ENCODE measurements at regions not wholly inside any gene's neighbourhood (a gene's known extent, or its start where the extent isn't known, plus 50 kb on each side); places are given as distances from the start of the nearest gene placed in this dataset.

GRCh38 chr14:61868846-61869245, 106.6 kb downstream of the SNAPC1 start:
- H3K27ac ChIP-seq (ENCODE audit: insufficient read depth in 1 of 2, low read depth in 1 of 2, low read length in 2 of 2, poor library complexity in 1 of 2, severe bottlenecking in 2 of 2), result no peak overlapping the region
- POLR2A ChIA-PET, result no interaction called here
- H3K4me1 ChIP-seq (ENCODE audit: control extremely low read depth in 1 of 4, control insufficient read depth in 4 of 4, insufficient read depth in 4 of 4, low read length in 3 of 4), result peaks cover 0 to 8% (median 1%) of the 10 kb centered on the region in 4 experiments
- H3K9me3 ChIP-seq (ENCODE audit: control extremely low read depth in 1 of 5, control insufficient read depth in 4 of 5, insufficient read depth in 2 of 5, low read depth in 1 of 5, low read length in 4 of 5), result peaks cover 0 to 16% (median 3%) of the 10 kb centered on the region in 5 experiments
- CTCF ChIA-PET, result no interaction called here
- no CpG with 5 or more reads among the region's 1 CpG for WGBS (ENCODE audit: insufficient coverage)
- H3K27me3 ChIP-seq (replicated peaks in 2 of 5; ENCODE audit: control insufficient read depth in 4 of 5, insufficient read depth in 5 of 5, low read length in 4 of 5), result no peaks in the 10 kb centered on the region
- H3K4me3 ChIP-seq (ENCODE audit: control insufficient read depth in 1 of 7, extremely low read depth in 1 of 7, insufficient read depth in 4 of 7, low read depth in 2 of 7, low read length in 6 of 7), result no peak overlapping the region
- no peak for DNase-seq
- no peaks in the 10 kb centered on the region for H3K36me3 ChIP-seq (ENCODE audit: control insufficient read depth in 4 of 4, insufficient read depth in 4 of 4, low read length in 3 of 4)

GRCh38 chr14:61870163-61870562, 107.9 kb downstream of the SNAPC1 start:
- WGBS (ENCODE audit: insufficient coverage), result no CpG with 5 or more reads among the region's 1 CpG
- POLR2A ChIA-PET, result no interaction called here
- Histone ChIP-seq H3K4me3 (ENCODE audit: control insufficient read depth in 1 of 7, extremely low read depth in 1 of 7, insufficient read depth in 4 of 7, low read depth in 2 of 7, low read length in 6 of 7) (no peak overlapping the region), H3K27ac (ENCODE audit: insufficient read depth in 1 of 2, low read depth in 1 of 2, low read length in 2 of 2, poor library complexity in 1 of 2, severe bottlenecking in 2 of 2) (no peak overlapping the region), H3K4me1 (ENCODE audit: control extremely low read depth in 1 of 4, control insufficient read depth in 4 of 4, insufficient read depth in 4 of 4, low read length in 3 of 4) (peaks cover 0 to 8% (median 1%) of the 10 kb centered on the region in 4 experiments), H3K27me3 (replicated peaks in 2 of 5; ENCODE audit: control insufficient read depth in 4 of 5, insufficient read depth in 5 of 5, low read length in 4 of 5) (no peaks in the 10 kb centered on the region), H3K36me3 (ENCODE audit: control insufficient read depth in 4 of 4, insufficient read depth in 4 of 4, low read length in 3 of 4) (no peaks in the 10 kb centered on the region), H3K9me3 (ENCODE audit: control extremely low read depth in 1 of 5, control insufficient read depth in 4 of 5, insufficient read depth in 2 of 5, low read depth in 1 of 5, low read length in 4 of 5) (peaks cover 0 to 16% (median 3%) of the 10 kb centered on the region in 5 experiments)
- peak in 1 of 3 donors; percentile 11 for DNase-seq
- CTCF ChIA-PET, result interaction anchor here (2.1 kb wide), 1 partner anchor 10 kb away, joined by 5 read pairs; no protein-coding TSS in a partner anchor

GRCh38 chr14:61872452-61872851, 110.2 kb downstream of the SNAPC1 start:
- no peak overlapping the region for H3K27ac ChIP-seq (ENCODE audit: insufficient read depth in 1 of 2, low read depth in 1 of 2, low read length in 2 of 2, poor library complexity in 1 of 2, severe bottlenecking in 2 of 2)
- no peak overlapping the region for H3K4me3 ChIP-seq (ENCODE audit: control insufficient read depth in 1 of 7, extremely low read depth in 1 of 7, insufficient read depth in 4 of 7, low read depth in 2 of 7, low read length in 6 of 7)
- DNase-seq, result peak in 2 of 3 donors; percentile 18 to 37
- H3K4me1 ChIP-seq (ENCODE audit: control extremely low read depth in 1 of 4, control insufficient read depth in 4 of 4, insufficient read depth in 4 of 4, low read length in 3 of 4), result peaks cover 0 to 8% (median 1%) of the 10 kb centered on the region in 4 experiments
- H3K27me3 ChIP-seq (replicated peaks in 2 of 5; ENCODE audit: control insufficient read depth in 4 of 5, insufficient read depth in 5 of 5, low read length in 4 of 5), result no peaks in the 10 kb centered on the region
- POLR2A ChIA-PET, result no interaction called here
- H3K9me3 ChIP-seq (ENCODE audit: control extremely low read depth in 1 of 5, control insufficient read depth in 4 of 5, insufficient read depth in 2 of 5, low read depth in 1 of 5, low read length in 4 of 5), result peaks cover 0 to 16% (median 3%) of the 10 kb centered on the region in 5 experiments
- WGBS (ENCODE audit: insufficient coverage), result no CpG with 5 or more reads among the region's 1 CpG
- CTCF ChIA-PET, result interaction anchor here (1.2 kb wide), 1 partner anchor 31 kb away, joined by 3 read pairs; no protein-coding TSS in a partner anchor
- H3K36me3 ChIP-seq (ENCODE audit: control insufficient read depth in 4 of 4, insufficient read depth in 4 of 4, low read length in 3 of 4), result no peaks in the 10 kb centered on the region

GRCh38 chr14:61875483-61875882, 113.3 kb downstream of the SNAPC1 start:
- Histone ChIP-seq H3K27me3 (replicated peaks in 2 of 5; ENCODE audit: control insufficient read depth in 4 of 5, insufficient read depth in 5 of 5, low read length in 4 of 5) (peaks cover 0 to 1% (median 0%) of the 10 kb centered on the region in 5 experiments), H3K9me3 (ENCODE audit: control extremely low read depth in 1 of 5, control insufficient read depth in 4 of 5, insufficient read depth in 2 of 5, low read depth in 1 of 5, low read length in 4 of 5) (peaks cover 0 to 8% (median 0%) of the 10 kb centered on the region in 5 experiments), H3K27ac (ENCODE audit: insufficient read depth in 1 of 2, low read depth in 1 of 2, low read length in 2 of 2, poor library complexity in 1 of 2, severe bottlenecking in 2 of 2) (no peak overlapping the region), H3K36me3 (ENCODE audit: control insufficient read depth in 4 of 4, insufficient read depth in 4 of 4, low read length in 3 of 4) (no peaks in the 10 kb centered on the region), H3K4me1 (ENCODE audit: control extremely low read depth in 1 of 4, control insufficient read depth in 4 of 4, insufficient read depth in 4 of 4, low read length in 3 of 4) (peaks cover 0 to 5% (median 0%) of the 10 kb centered on the region in 4 experiments), H3K4me3 (ENCODE audit: control insufficient read depth in 1 of 7, extremely low read depth in 1 of 7, insufficient read depth in 4 of 7, low read depth in 2 of 7, low read length in 6 of 7) (no peak overlapping the region)
- CTCF ChIA-PET, result interaction anchor here (0.6 kb wide), 1 partner anchor 249 kb away, joined by 3 read pairs; no protein-coding TSS in a partner anchor
- no peak for DNase-seq
- POLR2A ChIA-PET, result no interaction called here
- WGBS (ENCODE audit: insufficient coverage), result 86% methylated on average over 1 of the region's 1 CpG

GRCh38 chr14:61876362-61877034, 114.3 kb downstream of the SNAPC1 start:
- CTCF ChIA-PET, result interaction anchor here (0.6 kb wide), 1 partner anchor 248 kb away, joined by 3 read pairs; no protein-coding TSS in a partner anchor
- H3K4me1 ChIP-seq (ENCODE audit: control extremely low read depth in 1 of 4, control insufficient read depth in 4 of 4, insufficient read depth in 4 of 4, low read length in 3 of 4), result peaks cover 0 to 5% (median 0%) of the 10 kb centered on the region in 4 experiments
- peak in 2 of 3 donors; percentile 15 to 38 for DNase-seq
- POLR2A ChIA-PET, result no interaction called here
- peaks cover 0 to 1% (median 0%) of the 10 kb centered on the region in 5 experiments for H3K27me3 ChIP-seq (replicated peaks in 2 of 5; ENCODE audit: control insufficient read depth in 4 of 5, insufficient read depth in 5 of 5, low read length in 4 of 5)
- H3K27ac ChIP-seq (ENCODE audit: insufficient read depth in 1 of 2, low read depth in 1 of 2, low read length in 2 of 2, poor library complexity in 1 of 2, severe bottlenecking in 2 of 2), result no peak overlapping the region
- no peaks in the 10 kb centered on the region for H3K9me3 ChIP-seq (ENCODE audit: control extremely low read depth in 1 of 5, control insufficient read depth in 4 of 5, insufficient read depth in 2 of 5, low read depth in 1 of 5, low read length in 4 of 5)
- WGBS (ENCODE audit: insufficient coverage), result 59% methylated on average over 8 of the region's 8 CpGs
- no peak overlapping the region for H3K4me3 ChIP-seq (ENCODE audit: control insufficient read depth in 1 of 7, extremely low read depth in 1 of 7, insufficient read depth in 4 of 7, low read depth in 2 of 7, low read length in 6 of 7)
- no peaks in the 10 kb centered on the region for H3K36me3 ChIP-seq (ENCODE audit: control insufficient read depth in 4 of 4, insufficient read depth in 4 of 4, low read length in 3 of 4)

GRCh38 chr14:61877035-61877390, 114.8 kb downstream of the SNAPC1 start:
- CTCF ChIA-PET, result no interaction called here
- Histone ChIP-seq H3K4me3 (ENCODE audit: control insufficient read depth in 1 of 7, extremely low read depth in 1 of 7, insufficient read depth in 4 of 7, low read depth in 2 of 7, low read length in 6 of 7) (no peak overlapping the region), H3K27ac (ENCODE audit: insufficient read depth in 1 of 2, low read depth in 1 of 2, low read length in 2 of 2, poor library complexity in 1 of 2, severe bottlenecking in 2 of 2) (no peak overlapping the region), H3K36me3 (ENCODE audit: control insufficient read depth in 4 of 4, insufficient read depth in 4 of 4, low read length in 3 of 4) (no peaks in the 10 kb centered on the region), H3K27me3 (replicated peaks in 2 of 5; ENCODE audit: control insufficient read depth in 4 of 5, insufficient read depth in 5 of 5, low read length in 4 of 5) (peaks cover 0 to 1% (median 0%) of the 10 kb centered on the region in 5 experiments), H3K4me1 (ENCODE audit: control extremely low read depth in 1 of 4, control insufficient read depth in 4 of 4, insufficient read depth in 4 of 4, low read length in 3 of 4) (peaks cover 0 to 5% (median 0%) of the 10 kb centered on the region in 4 experiments), H3K9me3 (ENCODE audit: control extremely low read depth in 1 of 5, control insufficient read depth in 4 of 5, insufficient read depth in 2 of 5, low read depth in 1 of 5, low read length in 4 of 5) (no peaks in the 10 kb centered on the region)
- 100% methylated on average over 3 of the region's 6 CpGs for WGBS (ENCODE audit: insufficient coverage)
- POLR2A ChIA-PET, result no interaction called here
- DNase-seq, result no peak

GRCh38 chr14:61877768-61878167, 115.5 kb downstream of the SNAPC1 start:
- DNase-seq, result no peak
- H3K4me3 ChIP-seq (ENCODE audit: control insufficient read depth in 1 of 7, extremely low read depth in 1 of 7, insufficient read depth in 4 of 7, low read depth in 2 of 7, low read length in 6 of 7), result no peak overlapping the region
- CTCF ChIA-PET, result no interaction called here
- peaks cover 0 to 1% (median 0%) of the 10 kb centered on the region in 5 experiments for H3K27me3 ChIP-seq (replicated peaks in 2 of 5; ENCODE audit: control insufficient read depth in 4 of 5, insufficient read depth in 5 of 5, low read length in 4 of 5)
- H3K9me3 ChIP-seq (ENCODE audit: control extremely low read depth in 1 of 5, control insufficient read depth in 4 of 5, insufficient read depth in 2 of 5, low read depth in 1 of 5, low read length in 4 of 5), result no peaks in the 10 kb centered on the region
- WGBS (ENCODE audit: insufficient coverage), result 92% methylated on average over 4 of the region's 5 CpGs
- H3K27ac ChIP-seq (ENCODE audit: insufficient read depth in 1 of 2, low read depth in 1 of 2, low read length in 2 of 2, poor library complexity in 1 of 2, severe bottlenecking in 2 of 2), result no peak overlapping the region
- H3K36me3 ChIP-seq (ENCODE audit: control insufficient read depth in 4 of 4, insufficient read depth in 4 of 4, low read length in 3 of 4), result no peaks in the 10 kb centered on the region
- H3K4me1 ChIP-seq (ENCODE audit: control extremely low read depth in 1 of 4, control insufficient read depth in 4 of 4, insufficient read depth in 4 of 4, low read length in 3 of 4), result peaks cover 0 to under 1% (median 0%) of the 10 kb centered on the region in 4 experiments
- POLR2A ChIA-PET, result no interaction called here
